ENCODE measurements at regions not wholly inside any gene's neighbourhood (a gene's known extent, or its start where the extent isn't known, plus 50 kb on each side); places are given as distances from the start of the nearest gene placed in this dataset.
A peak's percentile ranks its signal among the peaks of the same experiment; 100 is the strongest.

DNA sequence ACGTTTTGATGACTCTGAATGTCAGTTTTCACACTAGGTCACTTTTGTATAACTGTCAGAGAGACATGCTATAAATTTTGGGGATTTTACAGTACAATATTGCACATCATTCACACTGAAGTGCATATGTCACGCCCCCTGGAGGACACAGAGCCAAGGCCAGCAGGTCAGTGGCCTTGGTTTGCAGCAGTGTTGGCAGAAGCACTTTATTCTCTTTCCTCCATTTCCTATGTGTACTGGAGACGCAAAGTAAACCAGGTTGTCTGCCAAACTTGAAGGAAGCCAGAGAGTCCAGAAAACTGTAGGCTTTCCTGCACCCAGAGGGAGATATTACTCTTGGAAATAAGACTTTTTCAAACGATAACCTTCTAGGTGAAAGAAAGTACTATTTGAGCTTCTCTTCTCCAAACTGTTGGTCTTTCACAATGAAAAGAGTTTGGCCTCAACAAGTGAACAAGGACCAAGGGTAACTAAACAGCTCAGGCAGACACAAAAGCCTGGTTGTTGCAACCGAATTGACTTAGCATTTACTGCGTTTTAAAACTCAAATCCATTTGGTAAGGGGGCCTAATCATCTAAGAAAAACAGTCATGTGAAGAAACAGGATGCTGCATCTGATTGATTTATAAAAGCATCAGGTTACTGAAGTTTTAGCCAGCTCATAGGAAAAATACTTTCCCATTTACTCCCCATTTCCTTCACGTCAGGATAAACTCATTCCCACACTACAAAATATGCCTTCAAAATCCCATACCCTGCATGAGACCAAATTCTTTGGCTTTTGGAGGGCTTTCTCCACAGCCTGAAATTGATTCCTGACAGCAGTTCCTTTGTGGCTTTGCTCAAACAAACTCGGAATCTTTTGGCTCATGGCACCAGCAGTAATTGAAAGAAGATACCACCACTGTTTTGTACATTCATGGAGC lies 83.0 kb upstream of the SEC61G start:
- no peaks in the 10 kb centered on the region for H3K36me3 ChIP-seq
- peak in 1 of 3 experiments; percentile 40 for TF ChIP-seq CTCF (IDR thresholded peaks at IDR 0.05)
- TF ChIP-seq POLR2A (IDR thresholded peaks at IDR 0.05; ENCODE audit: low read depth), result no peak
- H3K27ac ChIP-seq (replicated peaks in 1 of 4), result no peak overlapping the region
- H3K4me1 ChIP-seq, result peaks cover 10 to 31% (median 18%) of the 10 kb centered on the region in 4 donors
- H3K27me3 ChIP-seq, result no peaks in the 10 kb centered on the region
- WGBS, result 52% methylated on average over 8 of the region's 8 CpGs
- intact Hi-C loops (cut with DNase I), result no loop called here
- H3K4me3 ChIP-seq, result no peak overlapping the region
- DNase-seq (ENCODE audit: extremely low spot score), result no peak
- no peaks in the 10 kb centered on the region for H3K9me3 ChIP-seq

DNA sequence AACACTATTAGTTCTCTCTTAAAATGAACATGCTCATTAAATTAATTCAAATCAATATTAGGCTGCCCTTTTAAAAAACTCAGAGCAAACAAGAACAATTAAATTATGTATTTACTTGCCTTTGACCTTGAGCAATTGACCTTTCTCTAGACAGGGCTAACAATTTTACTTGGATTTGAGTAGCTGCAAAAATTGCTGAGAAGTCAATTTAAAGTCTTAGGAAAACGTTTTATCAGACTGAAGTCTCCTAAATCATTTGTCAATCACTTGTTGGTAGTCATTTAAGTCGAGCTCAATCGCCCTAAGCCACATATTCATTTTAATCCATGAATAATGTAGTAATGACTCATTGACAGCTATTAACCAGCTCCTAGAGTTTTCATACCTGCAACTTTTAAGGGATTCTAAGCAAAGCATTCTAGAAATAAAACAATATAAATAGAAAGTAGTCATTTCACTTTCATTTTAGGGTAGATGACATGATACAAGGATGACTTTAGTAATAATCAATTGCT lies 84.9 kb upstream of the SEC61G start:
- Histone ChIP-seq H3K36me3 (no peaks in the 10 kb centered on the region), H3K4me3 (no peak overlapping the region), H3K4me1 (peaks cover 7 to 24% (median 15%) of the 10 kb centered on the region in 4 donors), H3K27me3 (no peaks in the 10 kb centered on the region), H3K27ac (replicated peaks in 1 of 4) (no peak overlapping the region), H3K9me3 (no peaks in the 10 kb centered on the region)
- WGBS, result 88% methylated on average over 3 of the region's 3 CpGs
- intact Hi-C loops (cut with DNase I), result no loop called here
- DNase-seq (ENCODE audit: extremely low spot score), result no peak
- no peak for TF ChIP-seq CTCF (IDR thresholded peaks at IDR 0.05)
- no peak for TF ChIP-seq EP300 (IDR thresholded peaks at IDR 0.05)
- no peak for TF ChIP-seq POLR2AphosphoS5 (IDR thresholded peaks at IDR 0.05)
- TF ChIP-seq POLR2A (IDR thresholded peaks at IDR 0.05; ENCODE audit: low read depth), result no peak

DNA sequence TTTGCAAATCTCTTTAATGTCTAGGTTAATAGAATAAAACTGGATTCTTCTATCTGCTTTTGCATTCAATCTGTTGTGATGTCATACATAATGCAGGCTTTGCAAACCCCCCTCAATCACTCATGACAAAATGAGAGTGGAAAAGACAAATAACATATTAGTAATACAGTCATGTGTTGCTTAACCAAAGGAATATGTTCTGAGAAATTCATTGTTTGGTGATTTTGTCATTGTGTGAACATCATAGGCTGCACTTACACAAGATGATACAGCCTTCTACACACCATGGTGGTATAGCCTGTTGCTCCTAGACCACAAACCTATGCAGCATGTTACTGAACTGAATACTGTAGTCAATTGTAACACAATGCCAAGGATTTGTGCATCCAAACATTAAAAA lies 87.3 kb upstream of the SEC61G start:
- no peaks in the 10 kb centered on the region for H3K36me3 ChIP-seq
- intact Hi-C loops (cut with DNase I), result no loop called here
- no peaks in the 10 kb centered on the region for H3K27me3 ChIP-seq
- TF ChIP-seq POLR2AphosphoS5 (IDR thresholded peaks at IDR 0.05) (no peak), POLR2A (IDR thresholded peaks at IDR 0.05; ENCODE audit: low read depth) (no peak), EP300 (IDR thresholded peaks at IDR 0.05) (no peak), CTCF (IDR thresholded peaks at IDR 0.05) (no peak)
- peaks cover 0 to 12% (median 5%) of the 10 kb centered on the region in 4 donors for H3K4me1 ChIP-seq
- no peak for DNase-seq (ENCODE audit: extremely low spot score)
- H3K9me3 ChIP-seq, result peaks cover 0 to 7% (median 3%) of the 10 kb centered on the region in 4 donors
- no peak overlapping the region for H3K4me3 ChIP-seq
- no peak overlapping the region for H3K27ac ChIP-seq (replicated peaks in 1 of 4)

GRCh38 chr7:54847921-54848320 lies 88.9 kb upstream of the SEC61G start:
- Histone ChIP-seq H3K4me3 (no peak overlapping the region), H3K27me3 (no peaks in the 10 kb centered on the region), H3K36me3 (no peaks in the 10 kb centered on the region), H3K27ac (replicated peaks in 1 of 4) (no peak overlapping the region), H3K9me3 (peaks cover 0 to 10% (median 3%) of the 10 kb centered on the region in 4 donors), H3K4me1 (no peaks in the 10 kb centered on the region)
- no peak for DNase-seq (ENCODE audit: extremely low spot score)
- TF ChIP-seq POLR2A (IDR thresholded peaks at IDR 0.05; ENCODE audit: low read depth) (no peak), CTCF (IDR thresholded peaks at IDR 0.05) (no peak), POLR2AphosphoS5 (IDR thresholded peaks at IDR 0.05) (no peak)
- intact Hi-C loops (cut with DNase I), result no loop called here
- WGBS, result 86% methylated on average over 1 of the region's 1 CpG
